ENCODE measurements at regions not wholly inside any gene's neighbourhood (a gene's known extent, or its start where the extent isn't known, plus 50 kb on each side); places are given as distances from the start of the nearest gene placed in this dataset.
A peak's percentile ranks its signal among the peaks of the same experiment; 100 is the strongest.

DNA sequence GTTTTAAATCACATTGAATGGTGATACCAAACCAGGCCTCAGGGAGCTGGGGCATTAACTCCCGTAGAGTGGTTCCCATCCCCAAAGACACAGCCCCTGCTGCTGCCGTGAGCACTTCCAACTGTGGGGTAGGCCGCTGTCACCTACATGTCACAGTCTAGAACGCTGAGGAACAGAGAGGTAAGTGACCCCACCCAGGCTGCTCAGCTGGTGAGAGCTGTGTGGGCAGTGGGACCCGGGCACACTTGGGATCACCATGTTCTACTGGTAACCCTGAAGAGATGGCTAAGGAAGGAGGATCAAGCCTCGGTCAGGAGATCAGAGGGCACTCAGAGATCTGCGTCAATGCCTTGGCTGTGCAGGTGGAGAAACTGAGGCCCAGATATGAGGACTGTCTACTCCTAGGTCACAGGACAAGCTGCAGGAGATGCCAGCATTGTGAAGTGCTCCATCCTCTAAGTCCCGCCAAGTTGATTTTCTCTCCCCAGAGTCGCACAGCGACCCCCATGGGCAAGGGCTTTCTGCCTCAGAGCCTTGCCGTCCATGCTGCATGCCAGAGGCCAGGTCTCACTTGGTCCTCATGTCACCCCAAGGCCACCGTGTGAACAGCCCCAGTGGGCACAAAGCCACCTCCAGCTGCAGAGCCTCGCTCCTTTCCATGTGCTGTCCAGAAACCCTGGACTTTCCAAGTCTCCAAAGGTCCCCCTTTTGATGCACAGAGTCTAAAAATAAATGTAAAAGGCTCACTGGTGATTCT lies 144.2 kb upstream of the OTOS start:
- CTCF ChIA-PET, result no interaction called here
- Histone ChIP-seq H3K9me3 (ENCODE audit: control insufficient read depth, insufficient read depth, low read length) (peaks cover 4% of the 10 kb centered on the region; the same call in 1 of the 2 replicates), H3K4me2 (ENCODE audit: low read depth, low read length) (no peak overlapping the region), H3K27me3 (ENCODE audit: control insufficient read depth, insufficient read depth, low read length) (peaks cover 26% of the 10 kb centered on the region), H3K27ac (ENCODE audit: insufficient read depth, low read length) (no peak overlapping the region), H4K8ac (ENCODE audit: low read depth in 2 of 2, low read length in 2 of 2) (no peak overlapping the region), H3K4ac (ENCODE audit: low read depth, low read length) (no peak overlapping the region; the same call in 1 of the 2 replicates), H4K91ac (ENCODE audit: insufficient read depth, low read depth, low read length) (no peak overlapping the region), H2BK15ac (ENCODE audit: low read depth, low read length) (no peak overlapping the region), H2BK20ac (ENCODE audit: low read depth, low read length) (no peak overlapping the region), H3K79me1 (ENCODE audit: low read depth in 1 of 2, low read length in 2 of 2) (no peaks in the 10 kb centered on the region), H3K36me3 (ENCODE audit: control insufficient read depth, insufficient read depth, low read length) (no peaks in the 10 kb centered on the region), H3K4me3 (ENCODE audit: insufficient read depth, low read depth, low read length) (no peak overlapping the region), H3K9me1 (ENCODE audit: insufficient read depth, low read length) (no peaks in the 10 kb centered on the region; the same call in 1 of the 2 replicates), H3K14ac (replicated peaks; ENCODE audit: low read depth, low read length) (no peak overlapping the region), H4K5ac (ENCODE audit: low read depth, low read length) (no peak overlapping the region), H2BK5ac (ENCODE audit: low read depth, low read length, poor library complexity, severe bottlenecking) (no peak overlapping the region), H2AK9ac (replicated peaks; ENCODE audit: low read depth, low read length, poor library complexity) (no peak overlapping the region), H3K9ac (ENCODE audit: low read depth, low read length) (no peak overlapping the region), H2BK120ac (ENCODE audit: low read depth, low read length) (no peak overlapping the region), H3K18ac (ENCODE audit: low read depth, low read length) (no peak overlapping the region), H3K4me1 (ENCODE audit: control insufficient read depth, insufficient read depth, low read length) (no peaks in the 10 kb centered on the region), H4K20me1 (ENCODE audit: insufficient read depth, low read length) (no peaks in the 10 kb centered on the region), H3K23ac (ENCODE audit: low read depth, low read length) (no peak overlapping the region), H2AFZ (replicated peaks; ENCODE audit: low read length, poor library complexity) (peak overlapping the region; percentile 39), H2AK5ac (ENCODE audit: low read depth, low read length) (no peak overlapping the region), H3K56ac (ENCODE audit: extremely low read depth, insufficient read depth, low read length) (no peak overlapping the region)
- DNase-seq (no peak), ATAC-seq (ENCODE audit: low read depth) (no peak)
- POLR2A ChIA-PET (ENCODE audit: unreplicated experiment), result no interaction called here
- dilution Hi-C loops (cut with HindIII; ENCODE audit: low sequenced_read_pairs, unreplicated experiment), result no loop called here
- TF ChIP-seq FOS (IDR thresholded peaks at IDR 0.05; ENCODE audit: low read depth, low read length), result no peak
- TF ChIP-seq CEBPB (IDR thresholded peaks at IDR 0.05; ENCODE audit: low read depth, low read length), result no peak
- no peak for TF ChIP-seq POLR2A (IDR thresholded peaks at IDR 0.05; ENCODE audit: low read depth, low read length)
- no peak for TF ChIP-seq CHD1 (IDR thresholded peaks at IDR 0.05; ENCODE audit: low read depth, low read length)
- no peak for TF ChIP-seq NFE2L2 (IDR thresholded peaks at IDR 0.05; ENCODE audit: low read depth, low read length)
- no peak for TF ChIP-seq BHLHE40 (IDR thresholded peaks at IDR 0.05; ENCODE audit: low read depth, low read length)
- TF ChIP-seq, protein P1, sequence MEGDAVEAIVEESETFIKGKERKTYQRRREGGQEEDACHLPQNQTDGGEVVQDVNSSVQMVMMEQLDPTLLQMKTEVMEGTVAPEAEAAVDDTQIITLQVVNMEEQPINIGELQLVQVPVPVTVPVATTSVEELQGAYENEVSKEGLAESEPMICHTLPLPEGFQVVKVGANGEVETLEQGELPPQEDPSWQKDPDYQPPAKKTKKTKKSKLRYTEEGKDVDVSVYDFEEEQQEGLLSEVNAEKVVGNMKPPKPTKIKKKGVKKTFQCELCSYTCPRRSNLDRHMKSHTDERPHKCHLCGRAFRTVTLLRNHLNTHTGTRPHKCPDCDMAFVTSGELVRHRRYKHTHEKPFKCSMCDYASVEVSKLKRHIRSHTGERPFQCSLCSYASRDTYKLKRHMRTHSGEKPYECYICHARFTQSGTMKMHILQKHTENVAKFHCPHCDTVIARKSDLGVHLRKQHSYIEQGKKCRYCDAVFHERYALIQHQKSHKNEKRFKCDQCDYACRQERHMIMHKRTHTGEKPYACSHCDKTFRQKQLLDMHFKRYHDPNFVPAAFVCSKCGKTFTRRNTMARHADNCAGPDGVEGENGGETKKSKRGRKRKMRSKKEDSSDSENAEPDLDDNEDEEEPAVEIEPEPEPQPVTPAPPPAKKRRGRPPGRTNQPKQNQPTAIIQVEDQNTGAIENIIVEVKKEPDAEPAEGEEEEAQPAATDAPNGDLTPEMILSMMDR (conservative IDR thresholded peaks at IDR 0.05; ENCODE audit: low read depth, low read length), result no peak
- no peak for TF ChIP-seq RAD21 (IDR thresholded peaks at IDR 0.05; ENCODE audit: low read length)
- no peak for TF ChIP-seq MAFK (IDR thresholded peaks at IDR 0.05; ENCODE audit: low read depth, low read length)
- TF ChIP-seq SMC3 (IDR thresholded peaks at IDR 0.05; ENCODE audit: low read depth, low read length), result no peak
- TF ChIP-seq, protein P2, sequence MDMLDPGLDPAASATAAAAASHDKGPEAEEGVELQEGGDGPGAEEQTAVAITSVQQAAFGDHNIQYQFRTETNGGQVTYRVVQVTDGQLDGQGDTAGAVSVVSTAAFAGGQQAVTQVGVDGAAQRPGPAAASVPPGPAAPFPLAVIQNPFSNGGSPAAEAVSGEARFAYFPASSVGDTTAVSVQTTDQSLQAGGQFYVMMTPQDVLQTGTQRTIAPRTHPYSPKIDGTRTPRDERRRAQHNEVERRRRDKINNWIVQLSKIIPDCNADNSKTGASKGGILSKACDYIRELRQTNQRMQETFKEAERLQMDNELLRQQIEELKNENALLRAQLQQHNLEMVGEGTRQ (IDR thresholded peaks at IDR 0.05; ENCODE audit: low read depth, low read length), result no peak
- TF ChIP-seq MXI1 (IDR thresholded peaks at IDR 0.05; ENCODE audit: borderline replicate concordance, low read depth, low read length), result no peak
- no peak for TF ChIP-seq RCOR1 (IDR thresholded peaks at IDR 0.05; ENCODE audit: insufficient replicate concordance, low read length)
- no peak for TF ChIP-seq RFX5 (IDR thresholded peaks at IDR 0.05; ENCODE audit: low read depth, low read length)
- TF ChIP-seq MAZ (IDR thresholded peaks at IDR 0.05; ENCODE audit: borderline replicate concordance, low read depth, low read length), result no peak
- intact Hi-C loops (cut with micrococcal nuclease), result no loop called here
- no TSS peak for BruUV-seq (replicated peaks)
- WGBS, 2 experiments (ENCODE audit: extremely low coverage in 2 of 2, insufficient read length in 1 of 2), result 55% methylated on average over 8 of the region's 13 CpGs; no CpG with 5 or more reads in 1 of the 2 experiments
- in situ Hi-C loops (cut with MboI; ENCODE audit: low sequenced_read_pairs), result no loop called here

Data from IMR-90 (cell line).